ENCODE measurements at regions not wholly inside any gene's neighbourhood (a gene's known extent, or its start where the extent isn't known, plus 50 kb on each side); places are given as distances from the start of the nearest gene placed in this dataset.
A peak's percentile ranks its signal among the peaks of the same experiment; 100 is the strongest.

- no peak for TF ChIP-seq MYBL2 (IDR thresholded peaks at IDR 0.05; ENCODE audit: low read depth)
- TF ChIP-seq MYBL2 (CRISPR knock-in tag; IDR thresholded peaks at IDR 0.05; ENCODE audit: borderline replicate concordance): no peak
- TF ChIP-seq ZNF586 (CRISPR knock-in tag; conservative IDR thresholded peaks at IDR 0.05): no peak
- no peak for TF ChIP-seq TAF1 (IDR thresholded peaks at IDR 0.05; ENCODE audit: control insufficient read depth, extremely low read depth, insufficient read depth, low read length, severe bottlenecking)
- TF ChIP-seq HINFP (tag; conservative IDR thresholded peaks at IDR 0.05; ENCODE audit: low read depth): no peak
- 0 out of 2 replicates have a peak, but pooled peaks have one; percentile 30 for TF ChIP-seq MBD2 (IDR thresholded peaks at IDR 0.05; ENCODE audit: borderline replicate concordance, low read depth)
- no peak for TF ChIP-seq HNRNPLL (IDR thresholded peaks at IDR 0.05; ENCODE audit: low read depth, low read length, poor library complexity, severe bottlenecking)
- TF ChIP-seq HDAC3 (IDR thresholded peaks at IDR 0.05; ENCODE audit: borderline replicate concordance, partially characterized antibody): no peak
- TF ChIP-seq ZNF639 (CRISPR knock-in tag; conservative IDR thresholded peaks at IDR 0.05 in 1 of 2, IDR thresholded peaks at IDR 0.05 in 1 of 2): 0 out of 4 replicates have a peak, but pooled peaks of 1 of the 2 experiments have one; percentile 60
- TF ChIP-seq RFX5 (IDR thresholded peaks at IDR 0.05; ENCODE audit: low read depth, low read length): no peak
- TF ChIP-seq ZNF77 (CRISPR knock-in tag; IDR thresholded peaks at IDR 0.05): no peak
- TF ChIP-seq E2F6 (IDR thresholded peaks at IDR 0.05; ENCODE audit: borderline replicate concordance in 1 of 2, extremely low read depth in 1 of 2, insufficient read depth in 1 of 2, insufficient read length in 1 of 2, low read depth in 1 of 2, low read length in 1 of 2, poor library complexity in 1 of 2, severe bottlenecking in 1 of 2): no peak
- peak; percentile 74 for TF ChIP-seq TCF3 (CRISPR knock-in tag; IDR thresholded peaks at IDR 0.05)
- no peak for TF ChIP-seq CTBP1 (IDR thresholded peaks at IDR 0.05; ENCODE audit: borderline replicate concordance)
- TF ChIP-seq NR2C2 (CRISPR knock-in tag; IDR thresholded peaks at IDR 0.05): no peak
- TF ChIP-seq NR2C2 (tag; IDR thresholded peaks at IDR 0.05): no peak
- TF ChIP-seq NFIC (IDR thresholded peaks at IDR 0.05): peak; percentile 38
- no peak for TF ChIP-seq ZFP1 (CRISPR knock-in tag; IDR thresholded peaks at IDR 0.05)
- no peak for TF ChIP-seq E2F8 (IDR thresholded peaks at IDR 0.05; ENCODE audit: low read depth, partially characterized antibody)
- TF ChIP-seq NFXL1 (CRISPR knock-in tag; IDR thresholded peaks at IDR 0.05): no peak
- TF ChIP-seq RB1 (IDR thresholded peaks at IDR 0.05; ENCODE audit: low read depth): no peak
- TF ChIP-seq ETV5 (CRISPR knock-in tag; IDR thresholded peaks at IDR 0.05; ENCODE audit: low read depth): no peak
Observed at GRCh38 chr14:71361336-71361735, 454.1 kb downstream of the PCNX1 start (continued).

Measured in K562 (cell line).